Islet precursor cell (in vitro differentiated cells): ENCODE measurements at regions not wholly inside any gene's neighbourhood (a gene's known extent, or its start where the extent isn't known, plus 50 kb on each side); places are given as distances from the start of the nearest gene placed in this dataset.
A peak's percentile ranks its signal among the peaks of the same experiment; 100 is the strongest.

Experiments
- DNase-seq: peaks from one replicate; pipeline ENCODE4 v3.0.0-alpha.2; 2018

- DNase-seq: no peak
These were observed 512.5 kb upstream of the LRRTM4 start for GRCh38 chr2:78034706-78035105.

- DNase-seq: no peak
These were observed 513.6 kb upstream of the LRRTM4 start for GRCh38 chr2:78035804-78036203.

GRCh38 chr2:78051480-78051879 lies 529.3 kb upstream of the LRRTM4 start:
- no peak for DNase-seq

- no peak for DNase-seq
These were observed 534.8 kb upstream of the LRRTM4 start for GRCh38 chr2:78056976-78057375.

GRCh38 chr2:78061301-78061700 lies 539.1 kb upstream of the LRRTM4 start:
- DNase-seq: peak; percentile 78

- DNase-seq: no peak
These were observed 539.6 kb upstream of the LRRTM4 start for GRCh38 chr2:78061732-78062131.

GRCh38 chr2:78063246-78064020 lies 541.3 kb upstream of the LRRTM4 start:
- no peak for DNase-seq

GRCh38 chr2:78065366-78065765 lies 543.2 kb upstream of the LRRTM4 start:
- no peak for DNase-seq

GRCh38 chr2:78068808-78069207 lies 546.6 kb upstream of the LRRTM4 start:
- DNase-seq: no peak

- DNase-seq: no peak
These were observed 548.5 kb upstream of the LRRTM4 start for GRCh38 chr2:78070693-78071092.

- DNase-seq: peak; percentile 76
These were observed 555.5 kb upstream of the LRRTM4 start for GRCh38 chr2:78077633-78078032.

- DNase-seq: no peak
These were observed 560.4 kb upstream of the LRRTM4 start for GRCh38 chr2:78082555-78082954.

GRCh38 chr2:78093436-78093835 lies 571.3 kb upstream of the LRRTM4 start:
- no peak for DNase-seq

- no peak for DNase-seq
These were observed 587.1 kb upstream of the LRRTM4 start for GRCh38 chr2:78109272-78109671.

- no peak for DNase-seq
These were observed 593.1 kb upstream of the LRRTM4 start for GRCh38 chr2:78115291-78115690.

GRCh38 chr2:78118037-78118436 lies 595.9 kb upstream of the LRRTM4 start:
- DNase-seq: no peak

GRCh38 chr2:78120275-78120674 lies 598.1 kb upstream of the LRRTM4 start:
- no peak for DNase-seq

GRCh38 chr2:78125042-78125441 lies 602.9 kb upstream of the LRRTM4 start:
- no peak for DNase-seq

- DNase-seq: no peak
These were observed 605.2 kb upstream of the LRRTM4 start for GRCh38 chr2:78127424-78127823.

GRCh38 chr2:78132391-78133370 lies 610.5 kb upstream of the LRRTM4 start:
- no peak for DNase-seq

- no peak for DNase-seq
These were observed 623.3 kb upstream of the LRRTM4 start for GRCh38 chr2:78145395-78145996.

- no peak for DNase-seq
These were observed 624.0 kb upstream of the LRRTM4 start for GRCh38 chr2:78145997-78146722.

- DNase-seq: peak; percentile 69
These were observed 625.3 kb upstream of the LRRTM4 start for GRCh38 chr2:78147466-78147865.
